HG03135 (cell line): ENCODE measurements at regions not wholly inside any gene's neighbourhood (a gene's known extent, or its start where the extent isn't known, plus 50 kb on each side); places are given as distances from the start of the nearest gene placed in this dataset.
"Not testable (repeated sequence)": the region's sequence is repeated elsewhere in the genome, so short reads cannot be mapped to it uniquely, and the experiment has no call there.

Experiments used
- ATAC-seq: cut with Tn5 transposase; IDR thresholded peaks from one replicate; pipeline ENCODE4 v1.9.1; 2021; ENCODE audit warnings: mild to moderate bottlenecking, moderate library complexity; ENCODE audit not compliant: unreplicated experiment

- no peak for ATAC-seq
These were observed 128.4 kb downstream of the MTERF1 start for GRCh38 chr7:91752102-91752501.

GRCh38 chr7:91754280-91754679 is 126.2 kb downstream of the MTERF1 start:
- ATAC-seq, result not testable (repeated sequence)

DNA sequence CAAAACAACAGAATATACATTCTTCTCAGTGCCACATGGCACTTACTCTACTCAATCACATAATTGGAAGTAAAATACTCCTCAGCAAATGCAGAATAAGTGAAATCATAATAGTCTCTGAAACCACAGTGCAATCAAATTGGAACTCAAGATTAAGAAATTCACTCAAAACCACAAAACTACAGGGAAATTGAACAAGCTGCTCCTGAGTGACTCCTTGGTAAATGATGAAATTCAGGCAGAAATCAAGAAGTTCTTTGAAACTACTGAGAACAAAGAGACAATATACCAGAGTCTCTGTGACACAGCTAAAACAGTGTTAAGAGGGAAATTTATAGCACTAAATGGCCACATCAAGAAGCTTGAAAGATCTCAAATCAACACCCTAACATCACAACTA is 125.4 kb downstream of the MTERF1 start:
- not testable (repeated sequence) for ATAC-seq

GRCh38 chr7:91759205-91759863 is 121.2 kb downstream of the MTERF1 start:
- ATAC-seq, result no peak

DNA sequence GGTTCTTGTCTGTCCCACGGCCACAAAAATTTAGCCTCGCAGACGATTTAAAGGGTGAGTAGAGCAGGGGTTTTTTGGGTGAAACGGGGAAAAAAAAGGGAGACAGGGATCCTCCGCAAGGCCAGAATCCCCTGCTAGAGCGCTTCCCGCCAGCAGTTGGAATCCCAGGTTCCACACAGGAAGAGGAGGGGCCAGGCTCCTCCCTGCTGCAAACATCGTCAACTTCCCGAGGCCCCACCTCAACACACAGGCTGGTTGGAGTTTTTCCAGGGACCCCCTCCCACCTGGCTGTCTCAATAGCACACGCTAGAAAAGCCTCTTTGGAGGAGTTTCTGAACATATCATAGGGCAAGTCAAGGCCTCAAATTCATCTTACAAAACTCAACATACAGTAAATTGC is 112.7 kb downstream of the MTERF1 start:
- no peak for ATAC-seq

DNA sequence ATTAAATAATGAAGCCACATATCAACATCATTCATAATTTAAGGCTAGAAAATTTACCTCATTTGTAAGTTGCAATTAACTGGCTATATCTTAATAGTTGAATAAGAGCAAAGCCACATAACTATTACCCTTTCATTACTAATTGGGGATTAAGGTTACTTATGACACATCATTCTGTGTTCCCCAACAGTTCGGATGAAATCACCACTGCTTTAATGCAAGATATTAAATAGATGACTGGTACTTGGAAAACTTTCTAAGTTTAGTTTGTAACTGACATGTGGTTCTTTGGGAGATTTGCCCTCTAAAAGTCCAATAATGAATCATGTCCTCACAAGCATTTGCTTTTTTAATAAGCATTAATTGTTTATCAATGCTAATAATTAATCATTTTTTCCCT is 109.1 kb downstream of the MTERF1 start:
- no peak for ATAC-seq

GRCh38 chr7:91771921-91772815 is 108.3 kb downstream of the MTERF1 start:
- no peak for ATAC-seq

GRCh38 chr7:91776171-91776570 is 104.3 kb downstream of the MTERF1 start:
- no peak for ATAC-seq

DNA sequence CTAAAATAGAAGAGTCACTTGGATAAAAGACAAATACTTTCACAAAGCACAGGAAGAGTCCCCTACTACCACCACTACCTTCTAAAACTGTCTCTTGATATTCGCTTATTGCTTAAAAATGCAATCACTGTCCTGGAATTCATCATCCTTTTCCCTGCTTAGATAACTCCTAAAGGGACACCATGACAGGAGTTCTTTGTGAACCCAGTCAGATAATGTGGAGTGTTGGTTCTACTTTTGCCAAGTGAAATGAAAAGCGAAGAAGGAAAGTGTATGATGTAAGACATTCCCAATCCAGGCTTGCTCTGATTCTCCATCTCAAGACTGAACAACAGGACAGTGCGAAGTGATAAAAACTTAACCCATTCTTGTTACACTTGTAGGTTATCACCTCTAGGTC is 103.0 kb downstream of the MTERF1 start:
- ATAC-seq, result no peak

DNA sequence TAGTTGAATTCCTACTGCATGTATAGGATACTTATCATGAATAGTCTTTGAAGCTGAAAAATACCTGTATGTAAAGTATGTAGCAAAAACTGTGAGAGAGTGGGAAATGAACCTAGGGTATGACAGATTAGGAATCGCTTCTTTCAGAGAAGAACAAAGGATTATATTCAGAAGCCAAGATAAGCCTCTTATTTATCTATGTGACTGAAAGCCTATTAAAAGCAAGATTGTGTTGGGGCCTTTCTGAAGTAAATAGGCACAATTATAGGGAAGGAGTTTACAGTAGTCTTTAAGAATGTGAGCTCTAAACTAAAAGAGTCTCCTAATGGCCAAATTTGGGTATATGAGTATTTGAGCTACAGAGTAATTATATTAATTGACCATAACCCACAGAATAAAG is 102.1 kb downstream of the MTERF1 start:
- ATAC-seq, result no peak

DNA sequence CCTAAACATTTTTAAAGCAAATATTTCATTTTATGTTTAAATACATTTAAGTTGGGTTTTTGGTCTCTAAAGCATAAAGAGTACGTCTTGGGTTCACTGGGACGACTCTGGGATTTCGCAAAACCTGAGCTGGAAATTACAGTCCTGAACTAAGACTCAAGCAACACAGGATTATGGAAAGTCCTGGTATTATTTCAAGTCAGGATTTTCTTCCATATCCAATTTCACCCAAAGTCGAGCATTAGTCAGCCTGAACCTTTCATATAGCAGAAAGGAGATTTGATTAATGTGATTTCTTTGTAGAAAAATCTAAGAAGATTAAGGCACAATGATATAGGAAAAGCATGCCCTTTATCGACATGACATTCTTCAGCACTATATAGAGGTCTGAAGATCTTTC is 100.0 kb downstream of the MTERF1 start:
- ATAC-seq, result no peak

DNA sequence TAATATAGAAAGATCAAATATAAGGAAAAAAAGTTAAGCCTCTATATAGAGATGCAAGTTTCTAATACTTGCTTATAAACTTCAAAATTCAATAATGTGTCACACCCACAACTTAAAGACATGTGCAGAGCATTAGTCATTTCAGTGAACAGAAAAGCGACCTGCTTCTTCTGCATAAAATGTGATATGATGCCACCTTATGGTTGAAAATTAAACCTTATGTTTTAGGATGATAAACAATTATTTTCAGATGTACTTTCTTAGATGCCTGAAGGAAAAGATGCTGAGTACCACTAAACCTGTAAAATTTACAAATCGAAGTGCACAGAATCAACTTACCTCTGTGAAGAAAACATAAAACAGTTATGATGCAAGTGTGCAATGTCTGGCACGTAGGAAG is 96.0 kb downstream of the MTERF1 start:
- no peak for ATAC-seq

DNA sequence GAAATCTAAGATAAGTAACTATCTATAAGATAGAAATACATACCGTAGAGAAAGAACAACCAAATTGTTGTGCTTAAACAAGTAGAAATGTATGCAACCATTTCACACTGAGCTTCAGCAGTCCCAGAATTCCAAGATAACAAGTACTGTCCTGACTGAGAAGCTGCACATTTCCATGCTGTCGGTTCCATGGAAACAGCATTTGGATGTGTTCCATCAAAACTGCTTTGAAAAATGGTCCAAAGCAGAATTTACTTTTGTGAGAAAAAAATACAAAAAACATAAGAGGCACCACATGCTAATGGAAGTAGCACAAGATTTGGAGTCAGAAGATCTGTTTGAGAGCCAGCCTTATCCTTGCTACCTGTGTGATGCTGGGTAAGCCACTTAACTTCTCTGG is 92.6 kb downstream of the MTERF1 start:
- ATAC-seq, result no peak

GRCh38 chr7:91789086-91789485 is 91.4 kb downstream of the MTERF1 start:
- no peak for ATAC-seq

DNA sequence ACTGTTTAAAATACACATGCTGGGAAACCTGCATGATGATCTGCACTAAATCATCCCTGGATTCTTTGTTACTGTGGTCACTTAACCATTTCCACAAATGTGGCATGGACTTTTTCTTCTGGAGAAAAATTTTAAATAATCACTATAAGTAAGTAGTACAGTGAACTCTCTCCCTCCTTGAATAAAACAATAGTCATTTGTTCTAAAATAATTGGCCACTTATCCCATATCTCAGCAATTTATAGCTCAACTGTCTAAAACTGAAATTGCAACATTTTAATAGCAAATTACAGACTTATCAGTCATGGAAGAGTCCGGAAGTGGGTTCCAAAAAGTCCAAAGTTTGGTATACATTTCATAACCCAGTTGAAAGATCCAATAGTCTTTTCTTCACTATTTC is 90.9 kb downstream of the MTERF1 start:
- ATAC-seq, result no peak

DNA sequence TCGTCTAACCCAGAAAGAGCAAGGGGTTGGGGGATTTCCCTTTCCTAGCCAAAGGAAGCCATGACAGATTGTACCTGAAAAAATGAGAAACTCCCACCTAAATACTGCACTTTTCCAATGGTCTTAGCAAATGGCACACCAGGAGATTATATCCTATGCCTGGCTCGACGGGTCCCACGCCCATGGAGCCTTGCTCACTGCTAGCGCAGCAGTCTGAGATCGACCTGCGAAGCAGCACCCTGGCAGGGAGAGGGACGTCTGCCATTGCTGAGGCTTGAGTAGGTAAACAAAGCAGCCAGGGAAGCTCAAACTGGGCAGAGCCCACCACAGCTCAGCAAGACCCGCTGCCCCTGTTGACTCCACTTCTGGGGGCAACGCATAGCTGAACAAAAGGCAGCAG is 89.9 kb downstream of the MTERF1 start:
- not testable (repeated sequence) for ATAC-seq

DNA sequence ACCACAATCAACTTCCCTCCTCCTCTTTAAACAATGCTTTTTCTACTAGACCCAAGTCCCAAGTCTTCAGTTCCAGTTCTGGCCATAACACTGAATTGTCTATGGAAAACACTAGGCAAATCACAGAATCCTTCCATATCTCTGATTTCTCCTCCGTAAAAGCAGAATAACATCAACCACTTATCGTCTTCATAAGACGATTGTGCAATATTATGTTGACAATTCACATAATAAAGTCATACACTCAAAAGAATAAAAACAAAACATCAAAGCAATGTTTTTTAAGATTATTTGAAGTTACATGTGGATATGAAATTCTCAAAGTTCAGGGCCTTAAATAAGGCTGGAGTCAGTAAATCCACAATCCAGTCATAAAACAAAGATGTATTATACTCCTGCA is 84.4 kb downstream of the MTERF1 start:
- ATAC-seq, result no peak

DNA sequence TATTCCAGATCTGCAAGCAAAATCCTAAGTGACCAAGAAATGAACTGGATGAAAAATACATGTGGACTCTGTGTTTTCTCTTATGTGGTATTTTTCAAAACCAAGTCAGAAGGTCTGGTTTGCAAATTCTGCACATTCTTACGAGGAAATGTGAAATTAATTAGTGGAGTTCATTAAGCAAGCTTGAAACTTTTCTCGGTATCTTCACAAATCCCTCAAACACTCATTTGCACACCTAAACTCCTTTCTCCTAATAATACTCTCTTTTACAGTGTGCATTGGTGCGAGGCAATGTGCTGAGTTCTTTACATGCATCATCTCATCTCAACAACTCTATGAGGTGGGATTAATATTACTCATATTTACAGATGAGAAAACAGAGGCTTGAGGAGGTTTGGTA is 82.1 kb downstream of the MTERF1 start:
- ATAC-seq, result no peak

DNA sequence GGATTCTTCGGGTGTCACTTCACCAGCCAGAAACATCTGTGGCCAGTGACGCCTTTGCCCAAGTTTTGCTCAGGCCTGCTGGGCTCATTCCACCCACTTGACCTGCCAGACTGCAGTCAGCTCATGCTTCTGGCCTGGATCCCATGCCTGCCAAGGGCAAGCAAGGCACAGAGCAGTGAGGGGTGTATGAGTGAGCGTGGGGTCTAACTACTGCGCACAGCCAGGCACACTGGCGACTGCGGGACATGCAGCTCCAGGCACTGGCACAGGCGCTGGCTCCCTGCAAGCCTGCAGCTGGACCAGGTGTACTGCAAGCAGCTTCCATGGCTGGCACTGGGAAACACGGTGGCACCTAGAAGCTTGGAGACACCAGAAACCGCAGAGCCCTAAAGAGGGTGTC is 80.1 kb downstream of the MTERF1 start:
- ATAC-seq, result no peak

DNA sequence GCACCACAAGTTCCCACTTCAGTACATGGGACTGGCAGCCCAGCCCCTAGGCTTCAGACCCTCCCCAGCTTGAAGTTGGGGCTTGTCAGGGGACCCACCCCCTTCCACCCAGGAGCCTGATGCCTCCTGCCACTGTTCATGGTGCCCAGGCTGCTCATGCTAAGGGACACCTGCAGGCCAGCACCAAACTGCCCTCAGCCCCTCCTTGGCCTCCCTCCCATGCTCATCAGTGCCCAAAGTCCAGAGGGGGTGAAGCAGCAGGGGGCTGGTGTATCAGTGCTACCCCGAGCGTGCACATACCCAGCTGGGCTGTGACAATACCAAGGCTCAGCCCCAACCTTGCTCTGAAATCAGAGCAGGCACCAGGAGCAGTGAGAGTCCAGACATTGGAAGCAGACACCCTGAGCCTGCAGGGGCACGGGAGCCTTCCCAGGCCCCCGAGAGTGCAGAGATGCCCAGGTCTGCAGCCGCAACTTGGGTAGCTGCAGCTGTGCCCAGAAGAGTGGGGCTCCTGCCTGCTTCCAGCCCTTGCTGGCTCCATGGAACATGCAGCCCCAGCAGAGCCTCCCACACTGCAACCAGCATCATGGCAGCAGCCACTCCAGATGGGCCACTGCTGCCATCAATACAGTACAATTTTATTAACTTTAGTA is 79.0 kb downstream of the MTERF1 start:
- ATAC-seq, result no peak

DNA sequence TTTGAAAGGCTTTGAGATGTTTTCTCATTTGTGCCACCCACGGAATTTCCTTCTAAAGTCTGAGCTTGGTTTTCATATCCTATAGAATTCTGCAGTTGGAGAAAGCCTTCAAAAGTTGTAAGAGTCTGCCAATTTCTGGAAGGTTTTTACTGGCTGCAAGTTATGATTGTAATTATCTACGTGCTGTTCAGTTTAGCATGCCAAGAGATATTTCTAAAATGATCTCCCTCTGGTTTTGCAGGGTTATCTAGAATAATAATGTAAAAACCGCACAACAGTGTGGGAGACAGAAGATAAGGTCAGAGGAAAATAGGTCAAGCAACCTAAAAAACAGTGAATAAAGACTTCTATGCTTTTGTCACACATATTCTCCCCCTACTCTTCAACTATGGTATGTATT is 69.3 kb downstream of the MTERF1 start:
- ATAC-seq, result no peak

DNA sequence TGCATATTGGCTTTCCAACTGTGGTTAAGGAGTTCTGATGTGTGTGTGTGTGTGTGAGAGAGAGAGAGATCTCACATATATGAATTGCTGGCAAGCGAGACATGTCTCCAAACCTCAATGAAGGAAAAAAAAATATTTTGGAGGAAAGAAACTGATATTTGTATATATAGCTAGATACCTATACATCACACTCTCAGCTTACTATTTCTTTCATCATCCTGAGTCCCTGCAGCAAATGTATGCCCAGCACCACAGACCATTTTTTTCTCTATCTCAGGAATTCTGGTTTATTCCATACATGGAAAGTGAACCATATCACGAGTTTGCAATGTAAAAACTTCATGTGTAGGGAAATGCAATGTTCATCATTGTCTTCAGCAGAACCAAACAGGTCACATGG is 68.9 kb downstream of the MTERF1 start:
- ATAC-seq, result no peak
